GM19240 (cell line): ENCODE measurements at regions not wholly inside any gene's neighbourhood (a gene's known extent, or its start where the extent isn't known, plus 50 kb on each side); places are given as distances from the start of the nearest gene placed in this dataset.
"Not testable (repeated sequence)": the region's sequence is repeated elsewhere in the genome, so short reads cannot be mapped to it uniquely, and the experiment has no call there.

Source experiments
- DNase-seq: peaks from one replicate; pipeline ENCODE4 v3.0.0; 2011; ENCODE audit warnings: low spot score; ENCODE audit not compliant: insufficient read length

GRCh38 chr12:127108360-127109215, 1158.4 kb upstream of the TMEM132C start:
- DNase-seq: no peak

DNA sequence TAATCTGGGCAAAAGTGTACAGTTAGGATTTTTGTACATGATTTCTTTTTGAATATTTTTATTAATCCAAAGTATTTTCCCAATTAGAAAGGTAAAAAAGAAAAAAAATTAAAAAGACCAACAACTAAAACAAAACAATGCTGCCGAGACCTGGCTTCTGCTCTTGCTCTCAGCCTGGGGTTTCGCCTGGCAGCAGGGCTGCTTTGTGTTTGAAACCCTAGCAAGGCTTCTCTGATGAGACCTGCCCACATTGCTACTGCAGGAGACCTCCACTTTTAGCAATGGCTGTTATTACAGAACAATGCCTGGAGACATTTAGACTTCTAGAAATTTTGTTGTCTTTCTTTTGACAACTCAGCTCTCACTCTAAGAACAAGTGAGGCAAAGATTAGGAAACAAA, 1153.0 kb upstream of the TMEM132C start:
- no peak for DNase-seq

GRCh38 chr12:127115468-127116035, 1151.4 kb upstream of the TMEM132C start:
- DNase-seq: no peak

DNA sequence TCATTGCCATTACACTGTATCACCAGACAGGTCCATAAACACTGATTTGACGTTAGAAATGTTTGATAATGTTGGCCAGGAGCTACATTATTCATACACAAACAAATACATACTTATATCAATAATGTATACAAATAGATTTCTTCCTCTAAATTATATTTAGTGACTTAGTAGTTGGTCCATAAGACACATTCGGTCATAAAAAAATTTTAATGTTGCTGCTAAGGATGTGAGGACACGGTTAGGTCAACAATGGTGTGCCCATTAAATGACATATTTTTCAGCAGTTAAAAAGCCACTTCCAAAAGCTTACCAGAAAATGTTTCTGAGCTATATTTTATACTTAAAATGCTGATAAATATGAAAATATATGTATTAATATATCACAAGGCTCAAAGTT, 1148.7 kb upstream of the TMEM132C start:
- DNase-seq: no peak

DNA sequence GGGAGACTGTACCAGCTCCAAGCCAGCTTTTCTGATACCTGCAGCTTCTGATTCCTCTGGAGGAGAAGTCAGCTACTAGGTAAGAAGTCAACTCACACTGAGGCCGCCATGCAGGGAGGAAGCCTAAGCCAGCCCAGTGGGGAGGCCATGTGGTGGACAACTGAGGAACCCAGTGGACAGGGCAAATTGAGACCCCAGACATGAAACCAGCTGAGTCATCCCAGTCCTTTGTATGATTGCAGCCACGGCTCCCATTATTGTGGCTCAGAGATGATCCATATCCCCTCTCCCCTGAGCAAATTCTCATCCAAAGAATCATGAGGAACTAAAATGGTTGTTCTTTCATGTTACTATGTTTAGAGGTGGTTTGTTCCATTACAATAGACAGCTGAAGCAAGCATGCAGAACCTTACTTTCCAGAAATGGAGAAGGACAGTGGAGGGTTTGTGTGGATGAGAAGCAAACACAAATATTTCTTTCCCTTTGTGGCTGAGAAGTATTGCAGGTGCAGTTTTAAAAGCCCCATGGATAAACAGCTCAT, 1147.3 kb upstream of the TMEM132C start:
- no peak for DNase-seq

GRCh38 chr12:127120851-127121250, 1146.1 kb upstream of the TMEM132C start:
- DNase-seq: no peak

DNA sequence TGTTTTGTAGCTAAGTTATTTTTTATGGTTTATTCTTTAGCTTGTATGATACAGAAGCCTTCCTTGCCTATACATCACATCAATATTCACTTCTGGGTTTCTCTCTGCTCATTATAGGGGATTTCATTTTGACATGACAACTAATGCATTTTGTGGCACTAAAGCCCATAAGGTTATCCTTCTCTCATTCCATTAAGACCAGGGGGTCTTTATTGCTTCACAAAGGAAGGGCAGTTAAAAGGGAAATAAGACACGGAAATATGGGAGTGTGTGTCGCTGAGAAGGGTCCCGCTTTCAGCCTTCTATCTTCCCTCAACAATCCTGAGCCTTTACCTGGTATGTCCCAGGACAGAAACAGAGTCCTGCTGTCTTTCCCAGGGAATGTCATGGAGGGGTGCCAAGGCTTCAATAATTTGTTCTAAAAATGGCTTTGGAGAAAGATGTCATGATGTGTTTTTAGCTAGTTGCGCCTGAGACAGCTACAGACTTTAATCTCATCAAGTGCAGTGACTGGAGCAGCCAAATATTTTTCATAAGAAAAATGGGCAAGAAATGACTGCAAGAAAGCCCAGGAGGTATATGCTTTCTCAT, 1145.4 kb upstream of the TMEM132C start:
- no peak for DNase-seq

DNA sequence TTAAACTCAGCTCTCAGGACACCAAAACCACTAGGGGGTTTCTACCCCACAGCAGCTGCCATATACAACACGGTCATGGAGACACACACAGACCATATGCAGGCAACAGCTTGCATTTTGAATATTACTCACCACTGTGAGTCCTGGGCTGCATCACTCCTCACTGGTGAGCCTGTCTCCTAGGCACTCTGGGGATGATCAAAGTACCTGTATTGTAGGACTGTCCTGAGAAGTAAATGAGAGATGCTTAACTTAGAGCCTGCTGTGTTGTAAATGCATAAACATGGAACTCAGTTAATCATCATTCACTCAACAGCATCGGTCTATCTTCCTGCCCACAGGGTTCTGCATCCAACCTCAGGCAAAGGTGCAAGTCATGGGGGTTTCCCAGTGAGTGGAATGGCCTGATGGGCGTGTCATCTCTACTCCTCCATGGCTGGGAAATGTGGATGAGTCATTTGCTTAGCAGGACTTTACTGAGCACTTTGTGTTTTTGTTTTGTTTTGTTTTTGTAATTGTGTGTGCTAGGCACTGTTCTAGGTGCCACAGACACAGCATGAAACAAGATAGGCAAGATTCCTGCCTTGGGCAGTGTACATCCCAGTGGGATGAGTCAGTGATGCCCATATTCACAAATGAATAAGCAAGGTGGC, 1141.2 kb upstream of the TMEM132C start:
- no peak for DNase-seq

- no peak for DNase-seq
Measured at GRCh38 chr12:127126260-127126628, 1140.7 kb upstream of the TMEM132C start.

- no peak for DNase-seq
Measured at GRCh38 chr12:127127897-127128296, 1139.1 kb upstream of the TMEM132C start.

DNA sequence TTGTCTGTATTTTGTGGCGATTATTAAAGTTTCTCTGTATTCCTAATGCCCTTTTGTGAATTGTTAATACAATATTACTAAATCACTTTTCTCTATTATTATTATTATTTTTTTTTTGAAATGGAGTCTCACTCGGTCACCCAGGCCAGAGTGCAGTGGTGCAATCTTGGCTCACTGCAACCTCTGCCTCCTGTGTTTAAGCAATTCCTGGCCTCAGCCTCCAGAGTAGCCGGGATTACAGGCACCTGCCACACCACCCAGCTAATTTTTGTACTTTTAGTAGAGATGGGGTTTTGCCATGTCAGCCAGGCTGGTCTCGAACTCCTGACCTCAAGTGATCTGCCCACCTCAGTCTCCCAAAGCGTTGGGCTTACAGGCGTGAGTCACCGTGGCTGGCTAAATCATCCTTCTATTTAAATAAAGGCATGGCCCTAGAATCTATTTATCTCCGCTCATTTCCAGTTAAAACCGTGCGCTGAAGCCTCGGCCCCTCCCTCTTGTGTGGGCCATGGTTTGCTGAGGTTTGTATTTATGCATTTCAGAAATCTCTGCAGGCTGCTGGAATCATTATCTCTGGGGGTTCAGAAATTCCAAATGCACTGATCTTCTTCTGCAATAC, 1136.4 kb upstream of the TMEM132C start:
- DNase-seq: no peak

- no peak for DNase-seq
Measured at GRCh38 chr12:127133675-127134335, 1133.2 kb upstream of the TMEM132C start.

DNA sequence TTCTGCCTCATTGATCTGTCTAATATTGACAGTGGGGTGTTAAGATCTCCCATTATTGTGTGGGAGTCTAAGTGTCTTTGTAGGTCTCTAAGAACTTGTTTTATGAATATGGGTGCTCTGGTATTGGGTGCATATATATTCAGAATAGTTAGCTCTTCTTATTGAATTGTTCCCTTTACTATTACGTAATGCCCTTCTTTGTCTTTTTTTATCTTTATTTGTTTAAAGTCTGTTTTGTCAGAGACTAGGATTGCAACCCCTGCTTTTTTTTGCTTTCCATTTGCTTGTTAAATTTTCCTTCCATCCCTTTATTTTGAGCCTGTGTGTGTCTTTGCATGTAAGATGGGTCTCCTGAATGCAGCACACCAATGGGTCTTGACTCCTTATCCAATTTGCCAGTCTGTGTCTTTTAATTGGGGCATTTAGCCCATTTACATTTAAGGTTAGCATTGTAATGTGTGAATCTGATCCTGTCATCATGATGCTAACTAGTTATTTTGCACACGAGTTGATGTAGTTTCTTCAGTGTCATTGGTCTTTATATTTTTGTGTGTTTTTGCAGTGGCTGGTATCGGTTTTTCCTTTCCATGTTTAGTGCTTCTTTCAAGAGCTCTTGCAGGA, 1126.0 kb upstream of the TMEM132C start:
- DNase-seq: not testable (repeated sequence)

GRCh38 chr12:127143020-127143419, 1124.0 kb upstream of the TMEM132C start:
- DNase-seq: no peak

GRCh38 chr12:127144770-127145169, 1122.2 kb upstream of the TMEM132C start:
- DNase-seq: no peak

DNA sequence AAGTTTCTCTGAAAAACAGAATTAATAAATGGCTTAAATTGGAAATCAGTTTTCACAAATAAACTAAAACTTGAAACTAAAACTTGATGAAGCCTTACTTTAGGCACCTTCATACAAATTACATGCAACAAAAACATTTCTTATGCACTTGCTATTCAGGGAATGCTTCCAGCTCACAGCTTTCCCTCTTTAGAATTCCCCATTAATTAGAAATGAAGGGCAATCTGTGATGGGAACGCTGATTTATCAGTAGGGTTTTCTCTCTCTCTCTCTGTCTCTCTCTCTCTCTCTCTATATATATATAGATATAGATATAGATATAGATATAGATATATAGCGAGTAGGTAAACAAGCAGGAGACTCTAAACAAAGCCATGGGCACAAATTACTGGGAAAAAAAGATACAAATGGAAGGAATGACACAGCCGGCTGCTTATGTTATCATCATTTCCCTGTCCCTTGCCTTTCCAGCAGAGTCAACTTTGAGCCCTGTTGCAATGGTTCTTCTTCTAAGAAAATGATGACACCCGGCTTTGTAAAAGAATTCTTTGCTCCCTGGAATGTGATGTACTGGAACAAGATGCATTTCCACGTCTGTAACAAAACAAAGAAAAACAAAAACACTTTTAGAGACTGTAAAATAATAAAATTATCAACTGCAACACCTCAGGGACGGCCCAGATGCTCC, 1121.6 kb upstream of the TMEM132C start:
- DNase-seq: no peak

DNA sequence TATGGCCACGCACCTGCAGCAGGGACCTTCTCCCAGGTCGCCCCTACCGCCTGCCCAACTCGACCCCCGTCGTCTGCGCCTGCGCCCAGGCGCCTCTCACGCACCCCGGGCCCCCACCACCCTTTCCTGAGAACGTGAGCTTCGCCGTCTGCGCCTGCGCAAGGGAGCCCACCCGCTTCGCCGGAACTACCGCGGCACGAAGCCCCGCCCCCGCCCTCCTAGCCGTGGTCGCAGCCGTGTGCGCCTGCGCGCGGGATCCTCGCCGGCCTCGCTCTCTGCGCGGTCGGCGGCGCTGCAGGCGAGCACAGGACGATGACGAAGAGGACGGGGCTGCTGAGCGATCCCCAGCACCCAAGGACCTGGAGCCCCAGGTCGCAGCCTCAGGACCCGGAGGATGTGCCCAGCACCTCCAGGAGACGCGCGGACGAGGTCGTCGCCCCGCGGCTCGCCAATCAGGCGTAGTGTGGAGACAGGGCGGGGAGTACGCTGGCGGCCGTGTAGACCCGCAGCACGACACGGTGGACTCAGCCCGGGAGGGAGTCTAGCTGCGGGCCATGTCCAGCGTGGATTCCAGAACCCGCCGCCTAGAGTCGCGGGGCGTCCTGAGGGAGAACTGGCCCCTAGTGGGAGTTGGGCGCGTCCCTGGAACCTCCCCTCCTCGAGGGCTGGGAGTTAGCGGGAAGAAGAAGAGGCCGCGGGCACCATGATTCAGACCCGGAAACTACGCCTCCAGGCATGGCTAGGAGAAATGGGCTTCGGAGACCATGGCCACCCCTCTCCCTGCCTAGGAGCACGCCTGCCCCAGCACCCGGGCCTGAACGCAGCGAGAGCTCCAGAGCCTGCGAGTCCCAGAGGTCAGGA, 1120.8 kb upstream of the TMEM132C start:
- DNase-seq: no peak

DNA sequence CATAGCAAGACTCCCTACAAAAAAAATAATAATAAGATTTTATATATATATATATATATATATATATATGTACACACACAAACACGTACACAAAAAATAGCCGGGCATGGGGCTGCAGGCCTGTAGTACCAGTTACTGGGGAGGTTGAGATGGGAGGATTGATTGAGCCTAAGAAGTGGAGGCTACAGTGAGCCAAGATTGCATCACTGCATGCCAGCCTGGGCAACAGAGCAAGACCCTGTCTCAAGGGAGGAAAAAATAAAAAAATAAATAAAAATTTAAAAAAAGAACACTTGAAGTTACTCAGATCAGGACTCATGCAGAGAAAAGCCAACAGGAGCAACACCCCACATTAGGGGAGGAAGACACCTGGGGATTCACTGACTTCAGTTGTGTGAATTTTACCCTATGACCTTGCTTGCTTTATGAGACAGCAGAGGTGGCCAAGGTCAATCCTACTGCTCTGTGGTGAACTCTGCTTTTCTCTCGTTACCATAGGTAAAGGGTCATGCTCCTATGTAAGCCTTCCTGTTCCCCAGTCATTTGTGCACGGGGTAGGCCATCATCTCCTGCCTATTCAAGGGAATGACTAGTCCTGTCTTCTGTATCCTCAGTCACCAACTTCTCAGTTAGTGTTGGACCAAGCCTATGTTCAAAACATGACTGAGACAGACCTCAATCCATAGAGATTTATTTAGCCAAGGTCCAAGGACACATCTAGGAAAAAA, 1119.8 kb upstream of the TMEM132C start:
- no peak for DNase-seq
